BLaER1 (cell line): ENCODE measurements at regions not wholly inside any gene's neighbourhood (a gene's known extent, or its start where the extent isn't known, plus 50 kb on each side); places are given as distances from the start of the nearest gene placed in this dataset.

Experiments
- H3K27ac ChIP-seq: shearing (Covaris generic); formaldehyde crosslinking; 2 replicates; pipeline ENCODE4 v1.8.1; 2022
- H3K27me3 ChIP-seq: shearing (Covaris generic); formaldehyde crosslinking; 2 replicates; pipeline ENCODE4 v1.8.1; 2022
- H3K36me3 ChIP-seq: shearing (Covaris generic); formaldehyde crosslinking; 2 replicates; pipeline ENCODE4 v1.8.1; 2022
- H3K4me1 ChIP-seq: shearing (Covaris generic); formaldehyde crosslinking; 2 replicates; pipeline ENCODE4 v1.8.1; 2022
- H3K4me2 ChIP-seq: shearing (Covaris generic); formaldehyde crosslinking; 2 replicates; pipeline ENCODE4 v1.8.1; 2022
- H3K4me3 ChIP-seq: shearing (Covaris generic); formaldehyde crosslinking; 2 replicates; pipeline ENCODE4 v1.8.1; 2022
- H3K9ac ChIP-seq: shearing (Covaris generic); formaldehyde crosslinking; 2 replicates; pipeline ENCODE4 v1.8.1; 2022
- H3K9me3 ChIP-seq: shearing (Covaris generic); formaldehyde crosslinking; 2 replicates; pipeline ENCODE4 v1.8.1; 2022
- H4K20me1 ChIP-seq: shearing (Covaris generic); formaldehyde crosslinking; 2 replicates; pipeline ENCODE4 v1.8.1; 2022
- Cebpa-rat ChIP-seq: shearing (Covaris generic); IDR thresholded peaks from 2 replicates; pipeline ENCODE4 v1.8.1; 2022

GRCh38 chr17:33977729-33978514, 277.2 kb upstream of the CCL2 start:
- peaks cover 11% of the 10 kb centered on the region for H3K4me1 ChIP-seq
- H3K9ac ChIP-seq: no peak overlapping the region
- TF ChIP-seq Cebpa-rat: no peak
- H3K27me3 ChIP-seq: no peaks in the 10 kb centered on the region
- H3K4me3 ChIP-seq: no peak overlapping the region
- no peak overlapping the region for H3K4me2 ChIP-seq
- H4K20me1 ChIP-seq: no peaks in the 10 kb centered on the region
- no peaks in the 10 kb centered on the region for H3K36me3 ChIP-seq
- 0 out of 2 replicates have a peak, but pooled peaks cover 4% of the 10 kb centered on the region for H3K9me3 ChIP-seq
- H3K27ac ChIP-seq: no peak overlapping the region

GRCh38 chr17:33978889-33979288, 276.2 kb upstream of the CCL2 start:
- no peaks in the 10 kb centered on the region for H4K20me1 ChIP-seq
- no peak for TF ChIP-seq Cebpa-rat
- H3K27ac ChIP-seq: no peak overlapping the region
- H3K9me3 ChIP-seq: 0 out of 2 replicates have a peak, but pooled peaks cover 4% of the 10 kb centered on the region
- H3K4me2 ChIP-seq: no peak overlapping the region
- H3K27me3 ChIP-seq: no peaks in the 10 kb centered on the region
- H3K4me3 ChIP-seq: no peak overlapping the region
- peaks cover under 1% of the 10 kb centered on the region; the same call in 1 of the 2 replicates for H3K4me1 ChIP-seq
- no peak overlapping the region for H3K9ac ChIP-seq
- H3K36me3 ChIP-seq: no peaks in the 10 kb centered on the region

GRCh38 chr17:33980193-33980592, 274.9 kb upstream of the CCL2 start:
- no peak overlapping the region for H3K9ac ChIP-seq
- no peak overlapping the region for H3K4me2 ChIP-seq
- no peak overlapping the region for H3K4me3 ChIP-seq
- no peak for TF ChIP-seq Cebpa-rat
- H3K4me1 ChIP-seq: no peaks in the 10 kb centered on the region
- H4K20me1 ChIP-seq: no peaks in the 10 kb centered on the region
- no peaks in the 10 kb centered on the region for H3K27me3 ChIP-seq
- 0 out of 2 replicates have a peak, but pooled peaks cover 4% of the 10 kb centered on the region for H3K9me3 ChIP-seq
- H3K27ac ChIP-seq: no peak overlapping the region
- no peaks in the 10 kb centered on the region for H3K36me3 ChIP-seq

DNA sequence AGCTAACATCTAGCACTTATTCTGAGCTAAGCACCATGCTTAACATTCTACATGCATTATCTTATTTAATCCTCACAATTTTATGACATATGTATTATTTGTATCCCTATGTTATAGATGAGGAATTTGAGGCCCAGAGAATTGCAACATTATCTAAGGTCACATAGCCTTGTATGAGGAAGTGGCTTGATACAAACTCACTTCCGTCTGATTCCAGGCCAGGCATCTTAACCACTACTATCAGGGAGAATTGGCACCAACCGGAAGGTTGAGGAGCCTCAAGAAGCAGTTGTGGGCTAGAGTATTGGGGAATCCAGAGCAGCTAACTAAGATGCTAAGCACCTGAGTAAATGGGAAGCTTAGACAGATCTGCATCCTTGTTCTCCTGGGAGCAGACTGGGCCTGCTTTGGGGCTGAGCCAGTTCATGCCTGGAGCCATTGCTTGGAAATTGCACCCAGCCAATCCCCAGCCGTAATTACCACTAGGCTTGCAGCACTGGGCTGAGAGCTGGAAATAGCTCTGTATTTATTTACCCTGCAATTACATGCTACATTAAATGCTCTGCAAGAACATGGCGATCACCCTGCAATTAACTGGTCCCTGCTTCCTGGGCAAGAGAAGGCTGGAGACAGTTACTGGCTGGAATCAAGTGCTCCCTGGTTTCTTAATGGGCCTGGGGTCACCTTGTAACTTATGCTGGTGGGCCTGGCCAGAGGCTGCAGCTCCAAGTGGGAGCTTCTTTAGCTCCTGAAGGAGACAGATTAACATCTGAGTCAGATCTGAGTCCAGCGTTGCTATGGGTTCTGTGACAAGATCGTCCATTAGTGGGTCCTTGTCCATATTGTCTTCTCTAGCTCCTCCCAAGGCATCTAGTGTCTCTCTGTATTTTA, 273.1 kb upstream of the CCL2 start:
- Histone ChIP-seq H3K4me1 (no peaks in the 10 kb centered on the region), H4K20me1 (no peaks in the 10 kb centered on the region), H3K36me3 (no peaks in the 10 kb centered on the region), H3K9ac (no peak overlapping the region), H3K27me3 (no peaks in the 10 kb centered on the region), H3K27ac (no peak overlapping the region), H3K9me3 (0 out of 2 replicates have a peak, but pooled peaks cover 4% of the 10 kb centered on the region), H3K4me3 (no peak overlapping the region), H3K4me2 (no peak overlapping the region)
- no peak for TF ChIP-seq Cebpa-rat

DNA sequence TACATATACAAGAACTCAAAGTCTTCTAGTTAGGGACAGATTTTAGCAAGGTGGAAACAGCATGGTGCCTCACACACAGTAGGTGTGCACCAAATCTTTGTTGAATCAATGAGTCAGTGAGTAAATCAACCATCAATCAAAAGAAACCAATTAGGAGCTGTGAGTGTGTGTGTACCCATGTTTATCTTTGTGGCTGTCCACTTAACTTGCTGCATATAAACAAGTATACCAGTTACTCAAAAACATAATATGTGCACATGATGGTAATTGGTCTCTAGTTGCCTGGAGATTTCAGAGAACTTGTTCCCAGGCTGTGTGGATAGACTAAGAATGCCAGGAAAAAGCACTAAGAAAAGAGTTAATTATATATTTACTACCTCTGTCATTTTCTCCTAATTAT, 272.2 kb upstream of the CCL2 start:
- no peaks in the 10 kb centered on the region for H3K36me3 ChIP-seq
- H3K9ac ChIP-seq: no peak overlapping the region
- no peak for TF ChIP-seq Cebpa-rat
- H3K9me3 ChIP-seq: 0 out of 2 replicates have a peak, but pooled peaks cover 4% of the 10 kb centered on the region
- no peaks in the 10 kb centered on the region for H3K27me3 ChIP-seq
- no peak overlapping the region for H3K4me3 ChIP-seq
- no peak overlapping the region for H3K4me2 ChIP-seq
- no peak overlapping the region for H3K27ac ChIP-seq
- no peaks in the 10 kb centered on the region for H3K4me1 ChIP-seq
- H4K20me1 ChIP-seq: no peaks in the 10 kb centered on the region

GRCh38 chr17:33983824-33984574, 271.1 kb upstream of the CCL2 start:
- no peak overlapping the region for H3K4me3 ChIP-seq
- H3K27me3 ChIP-seq: no peaks in the 10 kb centered on the region
- no peak overlapping the region for H3K9ac ChIP-seq
- no peak overlapping the region for H3K27ac ChIP-seq
- H3K36me3 ChIP-seq: no peaks in the 10 kb centered on the region
- H3K9me3 ChIP-seq: peaks cover 10% of the 10 kb centered on the region; the same call in 1 of the 2 replicates
- no peak for TF ChIP-seq Cebpa-rat
- no peak overlapping the region for H3K4me2 ChIP-seq
- H4K20me1 ChIP-seq: no peaks in the 10 kb centered on the region
- H3K4me1 ChIP-seq: 0 out of 2 replicates have a peak, but pooled peaks cover under 1% of the 10 kb centered on the region

GRCh38 chr17:33986088-33986487, 269.0 kb upstream of the CCL2 start:
- no peak overlapping the region for H3K4me3 ChIP-seq
- TF ChIP-seq Cebpa-rat: no peak
- no peaks in the 10 kb centered on the region for H3K36me3 ChIP-seq
- peaks cover 21% of the 10 kb centered on the region for H3K4me1 ChIP-seq
- no peak overlapping the region for H3K9ac ChIP-seq
- H3K9me3 ChIP-seq: peaks cover 6% of the 10 kb centered on the region; the same call in 1 of the 2 replicates
- H3K27me3 ChIP-seq: no peaks in the 10 kb centered on the region
- no peak overlapping the region for H3K27ac ChIP-seq
- H3K4me2 ChIP-seq: no peak overlapping the region
- no peaks in the 10 kb centered on the region for H4K20me1 ChIP-seq

DNA sequence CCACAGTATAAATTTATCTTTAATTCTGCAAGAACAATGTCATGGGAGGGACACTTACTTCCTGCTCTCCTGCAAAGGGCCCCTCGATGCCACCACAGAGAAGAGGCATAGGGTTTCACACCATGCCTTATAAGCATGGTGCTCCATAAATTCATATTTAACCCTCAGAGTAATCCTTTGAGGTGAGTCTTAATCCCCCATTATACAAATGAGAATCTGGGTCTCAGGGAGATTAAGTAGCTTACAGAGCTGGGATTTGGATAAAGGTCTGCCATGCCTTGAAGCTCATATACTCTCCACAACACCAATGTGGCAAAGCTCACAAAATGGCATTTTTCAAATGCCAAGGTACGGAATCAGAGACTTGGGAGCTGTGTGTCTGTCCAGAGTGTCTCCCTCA, 268.5 kb upstream of the CCL2 start:
- H3K27ac ChIP-seq: no peak overlapping the region
- H3K4me1 ChIP-seq: peaks cover 26% of the 10 kb centered on the region
- no peaks in the 10 kb centered on the region for H4K20me1 ChIP-seq
- no peak overlapping the region for H3K4me3 ChIP-seq
- peaks cover 6% of the 10 kb centered on the region; the same call in 1 of the 2 replicates for H3K9me3 ChIP-seq
- TF ChIP-seq Cebpa-rat: no peak
- H3K36me3 ChIP-seq: no peaks in the 10 kb centered on the region
- H3K27me3 ChIP-seq: no peaks in the 10 kb centered on the region
- no peak overlapping the region for H3K4me2 ChIP-seq
- H3K9ac ChIP-seq: no peak overlapping the region

- H4K20me1 ChIP-seq: no peaks in the 10 kb centered on the region
- no peaks in the 10 kb centered on the region for H3K36me3 ChIP-seq
- H3K4me2 ChIP-seq: no peak overlapping the region
- H3K27ac ChIP-seq: no peak overlapping the region
- H3K4me3 ChIP-seq: no peak overlapping the region
- H3K27me3 ChIP-seq: no peaks in the 10 kb centered on the region
- peaks cover 6% of the 10 kb centered on the region; the same call in 1 of the 2 replicates for H3K9me3 ChIP-seq
- TF ChIP-seq Cebpa-rat: no peak
- peaks cover 32% of the 10 kb centered on the region for H3K4me1 ChIP-seq
- no peak overlapping the region for H3K9ac ChIP-seq
Observed at GRCh38 chr17:33987162-33987561, 267.9 kb upstream of the CCL2 start.
